GM18498 (cell line): ENCODE measurements at regions not wholly inside any gene's neighbourhood (a gene's known extent, or its start where the extent isn't known, plus 50 kb on each side); places are given as distances from the start of the nearest gene placed in this dataset.
"Not testable (repeated sequence)": the region's sequence is repeated elsewhere in the genome, so short reads cannot be mapped to it uniquely, and the experiment has no call there.

Source experiments
- ATAC-seq: cut with Tn5 transposase; IDR thresholded peaks from one replicate; pipeline ENCODE4 v1.9.1; 2021; ENCODE audit warnings: mild to moderate bottlenecking, moderate library complexity; ENCODE audit not compliant: unreplicated experiment

GRCh38 chr1:185681034-185681633 is 53.1 kb upstream of the HMCN1 start:
- ATAC-seq: peak; percentile 74

- ATAC-seq: peak; percentile 48
Observed at GRCh38 chr1:185680453-185680852, 53.7 kb upstream of the HMCN1 start.

GRCh38 chr1:185679220-185679619 is 55.0 kb upstream of the HMCN1 start:
- no peak for ATAC-seq

- ATAC-seq: no peak
Observed at GRCh38 chr1:185676969-185677368, 57.2 kb upstream of the HMCN1 start.

GRCh38 chr1:185674201-185674600 is 60.0 kb upstream of the HMCN1 start:
- ATAC-seq: peak; percentile 69

- no peak for ATAC-seq
Observed at GRCh38 chr1:185672719-185673360, 61.4 kb upstream of the HMCN1 start.

- ATAC-seq: no peak
Observed at GRCh38 chr1:185670187-185670627, 64.0 kb upstream of the HMCN1 start.

GRCh38 chr1:185668013-185668412 is 66.2 kb upstream of the HMCN1 start:
- ATAC-seq: no peak

- ATAC-seq: no peak
Observed at GRCh38 chr1:185666582-185666981, 67.6 kb upstream of the HMCN1 start.

GRCh38 chr1:185663771-185664296 is 70.4 kb upstream of the HMCN1 start:
- ATAC-seq: no peak

GRCh38 chr1:185663332-185663731 is 70.9 kb upstream of the HMCN1 start:
- no peak for ATAC-seq

- ATAC-seq: no peak
Observed at GRCh38 chr1:185661971-185662370, 72.2 kb upstream of the HMCN1 start.

- ATAC-seq: no peak
Observed at GRCh38 chr1:185656663-185657062, 77.5 kb upstream of the HMCN1 start.

GRCh38 chr1:185654952-185655314 is 79.3 kb upstream of the HMCN1 start:
- no peak for ATAC-seq

GRCh38 chr1:185654199-185654951 is 79.8 kb upstream of the HMCN1 start:
- ATAC-seq: no peak

- ATAC-seq: no peak
Observed at GRCh38 chr1:185653615-185654014, 80.6 kb upstream of the HMCN1 start.

GRCh38 chr1:185652348-185652747 is 81.8 kb upstream of the HMCN1 start:
- no peak for ATAC-seq

- no peak for ATAC-seq
Observed at GRCh38 chr1:185650602-185651230, 83.5 kb upstream of the HMCN1 start.

GRCh38 chr1:185648858-185649589 is 85.2 kb upstream of the HMCN1 start:
- no peak for ATAC-seq

GRCh38 chr1:185647597-185648267 is 86.5 kb upstream of the HMCN1 start:
- not testable (repeated sequence) for ATAC-seq
